IMR-90 (cell line): ENCODE measurements at regions not wholly inside any gene's neighbourhood (a gene's known extent, or its start where the extent isn't known, plus 50 kb on each side); places are given as distances from the start of the nearest gene placed in this dataset.

ENCODE experiments used
- ATAC-seq: fragments of 200-7000 bp; cut with Tn5 transposase; 2 replicates; pipeline ENCODE4 v1.9.1; 2020; ENCODE audit warnings: low read depth, mild to moderate bottlenecking, moderate library complexity
- BruUV-seq: library from RNA; stranded (reverse); fragments of 400-500 nt; replicated peaks from 2 replicates; lab custom pipeline; 2021; lab: Mats Ljungman, UMichigan
- CTCF ChIA-PET: fragments of 300-600 bp; formaldehyde crosslinking; extraction: SDS; loops from one replicate; lab custom pipeline; 2021; ENCODE audit warnings: antibody characterized with exemption; lab: Yijun Ruan, JAX
- POLR2A ChIA-PET: fragments of 300-600 bp; sonication (Branson Sonifier 250); formaldehyde crosslinking; loops from one replicate; lab custom pipeline; 2022; ENCODE audit warnings: antibody characterized with exemption; ENCODE audit not compliant: unreplicated experiment; lab: Charles Lee
- DNase-seq: peaks from one replicate; pipeline ENCODE4 v3.0.0; 2013
- H2AFZ ChIP-seq: replicated peaks from 2 replicates; pipeline ENCODE3; 2013; ENCODE audit warnings: low read length, mild to moderate bottlenecking; ENCODE audit not compliant: poor library complexity
- H2AK5ac ChIP-seq: 2 replicates; pipeline ENCODE4 v1.6.1; 2013; ENCODE audit warnings: low read depth, low read length, inconsistent platforms
- H2AK9ac ChIP-seq: replicated peaks from 2 replicates; pipeline ENCODE3; 2013; ENCODE audit warnings: mild to moderate bottlenecking, low read depth, low read length, moderate library complexity; ENCODE audit not compliant: poor library complexity
- H2BK120ac ChIP-seq: 2 replicates; pipeline ENCODE4 v1.6.1; 2013; ENCODE audit warnings: low read depth, low read length, inconsistent platforms
- H2BK15ac ChIP-seq: 3 replicates; pipeline ENCODE4 v1.6.1; 2013; ENCODE audit warnings: low read depth, low read length, inconsistent platforms
- H2BK20ac ChIP-seq: 2 replicates; pipeline ENCODE4 v1.6.1; 2013; ENCODE audit warnings: low read depth, mild to moderate bottlenecking, inconsistent platforms, low read length, moderate library complexity
- H2BK5ac ChIP-seq: 2 replicates; pipeline ENCODE4 v1.6.1; 2013; ENCODE audit warnings: mild to moderate bottlenecking, low read depth, low read length, inconsistent platforms; ENCODE audit not compliant: poor library complexity, severe bottlenecking
- H3K14ac ChIP-seq: replicated peaks from 2 replicates; pipeline ENCODE4 v1.6.1; 2013; ENCODE audit warnings: low read depth, low read length, inconsistent platforms
- H3K18ac ChIP-seq: 2 replicates; pipeline ENCODE4 v1.6.1; 2013; ENCODE audit warnings: low read depth, low read length, control low read depth
- H3K23ac ChIP-seq: 2 replicates; pipeline ENCODE4 v1.6.1; 2013; ENCODE audit warnings: low read depth, low read length, inconsistent platforms
- H3K27ac ChIP-seq: 2 replicates; pipeline ENCODE4 v1.5.1; 2013; ENCODE audit warnings: mild to moderate bottlenecking, control low read depth, low read length; ENCODE audit not compliant: insufficient read depth
- H3K27me3 ChIP-seq: 2 replicates; pipeline ENCODE4 v1.6.1; 2013; ENCODE audit warnings: low read length; ENCODE audit not compliant: control insufficient read depth, insufficient read depth
- H3K36me3 ChIP-seq: 2 replicates; pipeline ENCODE4 v1.6.1; 2013; ENCODE audit warnings: low read length, mixed read lengths; ENCODE audit not compliant: control insufficient read depth, insufficient read depth
- H3K4ac ChIP-seq: 2 replicates; pipeline ENCODE4 v1.6.1; 2013; ENCODE audit warnings: low read depth, low read length, inconsistent platforms
- H3K4me1 ChIP-seq: 2 replicates; pipeline ENCODE4 v1.6.1; 2013; ENCODE audit warnings: low read length, mixed read lengths; ENCODE audit not compliant: control insufficient read depth, insufficient read depth
- H3K4me2 ChIP-seq: 2 replicates; pipeline ENCODE4 v1.6.1; 2013; ENCODE audit warnings: low read depth, mild to moderate bottlenecking, control low read depth, low read length, moderate library complexity
- H3K4me3 ChIP-seq: 2 replicates; pipeline ENCODE4 v1.5.1; 2013; ENCODE audit warnings: low read depth, mild to moderate bottlenecking, control low read depth, low read length, moderate library complexity; ENCODE audit not compliant: insufficient read depth
- H3K56ac ChIP-seq: 2 replicates; pipeline ENCODE4 v1.6.1; 2013; ENCODE audit warnings: low read length, inconsistent platforms; ENCODE audit not compliant: insufficient read depth; ENCODE audit errors: extremely low read depth
- H3K79me1 ChIP-seq, 2 experiments: 2 replicates each; pipeline ENCODE4 v1.6.1; 2013; ENCODE audit warnings: low read length in 2 of 2, inconsistent platforms in 1 of 2, low read depth in 1 of 2
- H3K9ac ChIP-seq: 2 replicates; pipeline ENCODE4 v1.6.1; 2013; ENCODE audit warnings: low read depth, low read length, control low read depth
- H3K9me1 ChIP-seq: 2 replicates; pipeline ENCODE4 v1.6.1; 2013; ENCODE audit warnings: low read length, inconsistent platforms; ENCODE audit not compliant: insufficient read depth
- H3K9me3 ChIP-seq: 2 replicates; pipeline ENCODE4 v1.6.1; 2013; ENCODE audit warnings: low read length; ENCODE audit not compliant: control insufficient read depth, insufficient read depth
- H4K20me1 ChIP-seq: 2 replicates; pipeline ENCODE4 v1.6.1; 2013; ENCODE audit warnings: low read length, inconsistent platforms; ENCODE audit not compliant: insufficient read depth
- H4K5ac ChIP-seq: 2 replicates; pipeline ENCODE4 v1.6.1; 2013; ENCODE audit warnings: mild to moderate bottlenecking, low read depth, low read length, control low read depth
- H4K8ac ChIP-seq, 2 experiments: 2 replicates each; pipeline ENCODE4 v1.6.1; 2013; ENCODE audit warnings: low read depth in 2 of 2, low read length in 2 of 2, control low read depth in 1 of 2, inconsistent platforms in 1 of 2
- H4K91ac ChIP-seq: 2 replicates; pipeline ENCODE4 v1.6.1; 2013; ENCODE audit warnings: low read depth, low read length, inconsistent platforms; ENCODE audit not compliant: insufficient read depth
- BHLHE40 ChIP-seq: fragments of 150-350 bp; IDR thresholded peaks from 2 replicates; pipeline ENCODE4 v1.6.1; 2016; ENCODE audit warnings: mild to moderate bottlenecking, low read depth, low read length
- ELK1 ChIP-seq: fragments of 150-350 bp; IDR thresholded peaks from 2 replicates; pipeline ENCODE4 v1.6.1; 2016; ENCODE audit warnings: low read depth, mild to moderate bottlenecking, low read length, moderate library complexity, borderline replicate concordance
- FOS ChIP-seq: fragments of 150-350 bp; IDR thresholded peaks from 2 replicates; pipeline ENCODE4 v1.6.1; 2016; ENCODE audit warnings: low read depth, low read length
- MAZ ChIP-seq: IDR thresholded peaks from 2 replicates; pipeline ENCODE4 v1.6.1; 2012; ENCODE audit warnings: low read depth, mild to moderate bottlenecking, low read length, improper control_type of control experiment, moderate library complexity, borderline replicate concordance
- MXI1 ChIP-seq: IDR thresholded peaks from 2 replicates; pipeline ENCODE4 v1.6.1; 2012; ENCODE audit warnings: low read depth, mild to moderate bottlenecking, low read length, moderate library complexity, borderline replicate concordance
- POLR2A ChIP-seq: IDR thresholded peaks from 2 replicates; pipeline ENCODE4 v1.6.1; 2012; ENCODE audit warnings: mild to moderate bottlenecking, low read depth, low read length
- RAD21 ChIP-seq: IDR thresholded peaks from 2 replicates; pipeline ENCODE4 v1.6.1; 2012; ENCODE audit warnings: low read length, improper control_type of control experiment
- RCOR1 ChIP-seq: IDR thresholded peaks from 2 replicates; pipeline ENCODE4 v1.6.1; 2012; ENCODE audit warnings: mild to moderate bottlenecking, low read length, improper control_type of control experiment; ENCODE audit not compliant: insufficient replicate concordance
- USF2 ChIP-seq: fragments of 150-350 bp; IDR thresholded peaks from 2 replicates; pipeline ENCODE4 v1.6.1; 2017; ENCODE audit warnings: mild to moderate bottlenecking, antibody characterized with exemption, low read length, low read depth
- WGBS, 2 experiments: methylation state at CpG; one replicate each; pipeline versions ENCODE4 v1.1.5 to v1.1.7; 2013; ENCODE audit warnings: missing lambda C conversion rate in 2 of 2; ENCODE audit not compliant: insufficient read length in 1 of 2; ENCODE audit errors: extremely low coverage in 2 of 2; 5-methylcytosine and 5-hydroxymethylcytosine counted together
- dilution Hi-C: fragments of 300-500 bp; cut with HindIII; formaldehyde crosslinking; loops from one replicate; pipeline ENCODE4 v1.14.3; 2018; ENCODE audit warnings: low sequenced_read_pairs; ENCODE audit not compliant: unreplicated experiment
- in situ Hi-C: fragments of 300-500 bp; cut with MboI; formaldehyde crosslinking; loops from 3 replicates; pipeline ENCODE4 v1.14.3; 2019; ENCODE audit warnings: low sequenced_read_pairs, inconsistent platforms, mixed read lengths
- intact Hi-C: fragments of 100-400 bp; cut with micrococcal nuclease; formaldehyde crosslinking; loops from 2 replicates; pipeline ENCODE4 v1.10.0; 2022

DNA sequence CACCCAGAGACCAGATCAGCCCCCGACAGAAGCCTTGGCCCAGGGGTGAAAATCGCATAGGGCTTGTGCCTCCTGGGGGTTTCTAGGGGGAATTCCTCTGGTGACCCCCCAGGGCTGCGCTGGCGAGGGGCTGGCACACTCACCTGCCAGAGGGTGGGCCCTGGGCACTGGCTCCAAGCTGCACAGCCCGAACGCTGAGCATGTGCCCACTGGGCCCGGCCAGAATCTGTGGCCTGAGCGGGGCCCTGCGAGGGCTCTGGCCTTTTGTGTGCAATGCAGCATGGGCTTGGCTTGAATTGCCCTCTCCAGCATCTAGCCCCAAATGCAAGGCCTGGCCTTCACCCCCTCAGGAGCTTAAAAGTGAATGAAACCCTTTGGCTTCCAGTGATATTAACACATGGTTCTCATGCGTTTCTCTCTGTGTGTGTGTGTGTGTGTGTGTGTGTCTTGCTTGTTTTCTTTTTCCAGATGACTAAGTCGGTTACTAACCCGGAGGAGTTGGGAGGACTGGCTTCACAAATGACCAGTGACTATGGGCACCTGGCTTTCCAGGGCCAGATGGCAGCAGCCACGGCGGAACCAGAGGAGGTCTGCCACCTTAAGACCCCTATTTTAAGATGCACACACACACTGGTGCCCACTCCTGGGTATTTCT is 259.1 kb upstream of the TPM1 start:
- peak overlapping the region; percentile 60 for H2BK5ac ChIP-seq
- peak overlapping the region; percentile 71 for H4K91ac ChIP-seq
- H3K4me3 ChIP-seq = no peak overlapping the region
- no peaks in the 10 kb centered on the region for H3K9me3 ChIP-seq
- ChIA-PET POLR2A (interaction anchor here (0.6 to 1.0 kb wide), 2 partner anchors 261 to 264 kb away, joined by 4 read pairs; no protein-coding TSS in a partner anchor), CTCF (no interaction called here)
- peak overlapping the region; percentile 22; the same call in 1 of the 2 replicates for H3K18ac ChIP-seq
- peak overlapping the region; percentile 60 for H2BK120ac ChIP-seq
- intact Hi-C loops = loop anchor here (5.0 to 10.0 kb wide), 3 partner anchors 111 to 479 kb away; no protein-coding TSS in a partner anchor
- H3K79me1 ChIP-seq = peaks cover 0 to 14% of the 10 kb centered on the region in 2 experiments; a peak in 2 of 4 replicates
- no peak overlapping the region; the same call in 1 of the 2 replicates for H3K27ac ChIP-seq
- dilution Hi-C loops = no loop called here
- DNase-seq = peak; percentile 93
- peak overlapping the region; percentile 6 for H2AFZ ChIP-seq
- H3K4me1 ChIP-seq = peaks cover 20% of the 10 kb centered on the region
- peak; percentile 74 for TF ChIP-seq FOS
- TF ChIP-seq RCOR1 = peak; percentile 40
- no peak for TF ChIP-seq POLR2A
- TF ChIP-seq USF2 = 0 out of 2 replicates have a peak, but pooled peaks have one; percentile 27
- TF ChIP-seq ELK1 = no peak
- TF ChIP-seq MXI1 = peak; percentile 93
- TF ChIP-seq BHLHE40 = peak; percentile 66
- peak; percentile 39 for TF ChIP-seq RAD21
- TF ChIP-seq MAZ = 0 out of 2 replicates have a peak, but pooled peaks have one; percentile 36
- no peak overlapping the region for H3K4me2 ChIP-seq
- WGBS, 2 experiments = 58% methylated on average over 4 of the region's 14 CpGs; no CpG with 5 or more reads in 1 of the 2 experiments
- H3K56ac ChIP-seq = no peak overlapping the region
- H4K8ac ChIP-seq = no peak overlapping the region
- H3K36me3 ChIP-seq = peaks cover 4% of the 10 kb centered on the region; the same call in 1 of the 2 replicates
- no peaks in the 10 kb centered on the region for H4K20me1 ChIP-seq
- H3K14ac ChIP-seq = 0 out of 2 replicates have a peak overlapping the region, but pooled peaks have one; percentile 41
- H2AK5ac ChIP-seq = peak overlapping the region; percentile 79
- ATAC-seq = peak; percentile 56
- H3K9ac ChIP-seq = no peak overlapping the region
- no peak overlapping the region for H4K5ac ChIP-seq
- no TSS peak for BruUV-seq
- H3K27me3 ChIP-seq = no peaks in the 10 kb centered on the region
- in situ Hi-C loops = loop anchor here (5.0 kb wide), 1 partner anchor 264 kb away; no protein-coding TSS in a partner anchor
- H3K9me1 ChIP-seq = peaks cover 11% of the 10 kb centered on the region
- peak overlapping the region; percentile 48 for H2AK9ac ChIP-seq
- H3K23ac ChIP-seq = no peak overlapping the region
- peak overlapping the region; percentile 71 for H3K4ac ChIP-seq
- peak overlapping the region; percentile 40; the same call in 1 of the 3 replicates for H2BK15ac ChIP-seq
- peak overlapping the region; percentile 73; the same call in 1 of the 2 replicates for H2BK20ac ChIP-seq
